DND-41 (cell line): ENCODE measurements at regions not wholly inside any gene's neighbourhood (a gene's known extent, or its start where the extent isn't known, plus 50 kb on each side); places are given as distances from the start of the nearest gene placed in this dataset.
A peak's percentile ranks its signal among the peaks of the same experiment; 100 is the strongest.

Experiments used
- ATAC-seq: fragments of 200-7000 bp; cut with Tn5 transposase; 3 replicates; pipeline ENCODE4 v1.9.1; 2021; ENCODE audit warnings: low read depth; ENCODE audit not compliant: insufficient read depth
- DNase-seq: peaks from one replicate; pipeline ENCODE4 v3.0.0-alpha.2; 2020
- H2AFZ ChIP-seq: 2 replicates; pipeline ENCODE4 v1.6.0; 2012; ENCODE audit warnings: low read depth, low read length
- H3K27ac ChIP-seq: 2 replicates; pipeline ENCODE4 v1.5.1; 2012; ENCODE audit warnings: low read length, inconsistent platforms
- H3K27me3 ChIP-seq: fragments of 200-600 bp; sonication (generic); 2 replicates; pipeline ENCODE4 v1.6.0; 2012; ENCODE audit warnings: low read length, mild to moderate bottlenecking, inconsistent platforms; ENCODE audit not compliant: insufficient read depth, poor library complexity
- H3K36me3 ChIP-seq: 2 replicates; pipeline ENCODE4 v1.5.1; 2012; ENCODE audit warnings: low read length, inconsistent platforms; ENCODE audit not compliant: insufficient read depth
- H3K4me1 ChIP-seq: 2 replicates; pipeline ENCODE4 v1.5.1; 2012; ENCODE audit warnings: mild to moderate bottlenecking, low read length; ENCODE audit not compliant: insufficient read depth
- H3K4me2 ChIP-seq: 2 replicates; pipeline ENCODE4 v1.6.0; 2012; ENCODE audit warnings: mild to moderate bottlenecking, moderate library complexity, low read length, inconsistent platforms; ENCODE audit not compliant: insufficient read depth
- H3K4me3 ChIP-seq, 2 experiments: fragments of 200-600 bp in 1 of 2; shearing (Covaris generic) in 1 of 2; 2 replicates each; pipeline ENCODE4 v1.5.1; 2012 to 2016; ENCODE audit warnings: inconsistent platforms in 2 of 2, low read length in 2 of 2, mild to moderate bottlenecking in 2 of 2, low read depth in 1 of 2, moderate library complexity in 1 of 2
- H3K79me2 ChIP-seq: 2 replicates; pipeline ENCODE4 v1.6.0; 2012; ENCODE audit warnings: low read length, inconsistent platforms; ENCODE audit not compliant: insufficient read depth
- H3K9ac ChIP-seq: 2 replicates; pipeline ENCODE4 v1.6.0; 2012; ENCODE audit warnings: low read depth, mild to moderate bottlenecking, inconsistent platforms, low read length, moderate library complexity
- H3K9me3 ChIP-seq: 2 replicates; pipeline ENCODE4 v1.5.1; 2012; ENCODE audit warnings: low read length, moderate library complexity, mild to moderate bottlenecking, inconsistent platforms; ENCODE audit not compliant: insufficient read depth, severe bottlenecking
- H4K20me1 ChIP-seq: 2 replicates; pipeline ENCODE4 v1.6.0; 2012; ENCODE audit warnings: low read length; ENCODE audit not compliant: insufficient read depth
- EZH2 ChIP-seq: IDR thresholded peaks from 3 replicates; pipeline ENCODE4 v1.6.1; 2012; ENCODE audit warnings: borderline replicate concordance, low read depth, mild to moderate bottlenecking, moderate library complexity, low read length, inconsistent platforms; ENCODE audit not compliant: severe bottlenecking
- TF ChIP-seq, protein P1 (sequence below): IDR thresholded peaks from 2 replicates; pipeline ENCODE4 v1.5.1; 2012; ENCODE audit warnings: borderline replicate concordance, low read length, moderate library complexity, mild to moderate bottlenecking; ENCODE audit not compliant: poor library complexity, severe bottlenecking; ENCODE audit errors: extremely low read depth

DNA sequence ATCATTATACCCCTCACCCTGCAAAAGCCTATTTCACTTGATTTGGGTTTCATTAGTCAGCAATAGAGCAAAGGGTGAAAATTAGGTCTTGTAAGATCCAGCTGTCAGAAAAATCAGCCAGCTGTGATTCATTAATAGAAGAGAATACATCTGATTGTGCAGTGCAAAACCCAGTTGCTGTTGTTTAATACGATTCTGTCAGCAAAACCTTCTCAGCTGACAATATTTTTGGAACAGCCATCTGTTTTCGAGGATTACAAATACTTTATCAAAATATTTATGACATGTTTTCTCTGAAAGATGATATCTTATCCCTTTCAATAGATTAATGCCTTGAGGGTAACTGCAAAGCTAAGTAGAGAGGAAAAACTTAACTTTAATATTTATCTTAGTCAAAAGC is 1354.0 kb upstream of the RAG2 start:
- Histone ChIP-seq H3K4me2 (no peak overlapping the region), H3K36me3 (no peaks in the 10 kb centered on the region), H3K4me1 (no peaks in the 10 kb centered on the region), H3K27ac (no peak overlapping the region), H3K79me2 (no peaks in the 10 kb centered on the region), H3K4me3 (no peak overlapping the region), H3K9me3 (no peaks in the 10 kb centered on the region), H3K9ac (no peak overlapping the region), H3K27me3 (no peaks in the 10 kb centered on the region), H4K20me1 (no peaks in the 10 kb centered on the region), H2AFZ (no peak overlapping the region)
- ATAC-seq, result no peak
- TF ChIP-seq, protein P1, sequence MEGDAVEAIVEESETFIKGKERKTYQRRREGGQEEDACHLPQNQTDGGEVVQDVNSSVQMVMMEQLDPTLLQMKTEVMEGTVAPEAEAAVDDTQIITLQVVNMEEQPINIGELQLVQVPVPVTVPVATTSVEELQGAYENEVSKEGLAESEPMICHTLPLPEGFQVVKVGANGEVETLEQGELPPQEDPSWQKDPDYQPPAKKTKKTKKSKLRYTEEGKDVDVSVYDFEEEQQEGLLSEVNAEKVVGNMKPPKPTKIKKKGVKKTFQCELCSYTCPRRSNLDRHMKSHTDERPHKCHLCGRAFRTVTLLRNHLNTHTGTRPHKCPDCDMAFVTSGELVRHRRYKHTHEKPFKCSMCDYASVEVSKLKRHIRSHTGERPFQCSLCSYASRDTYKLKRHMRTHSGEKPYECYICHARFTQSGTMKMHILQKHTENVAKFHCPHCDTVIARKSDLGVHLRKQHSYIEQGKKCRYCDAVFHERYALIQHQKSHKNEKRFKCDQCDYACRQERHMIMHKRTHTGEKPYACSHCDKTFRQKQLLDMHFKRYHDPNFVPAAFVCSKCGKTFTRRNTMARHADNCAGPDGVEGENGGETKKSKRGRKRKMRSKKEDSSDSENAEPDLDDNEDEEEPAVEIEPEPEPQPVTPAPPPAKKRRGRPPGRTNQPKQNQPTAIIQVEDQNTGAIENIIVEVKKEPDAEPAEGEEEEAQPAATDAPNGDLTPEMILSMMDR, result no peak
- no peak for TF ChIP-seq EZH2
- DNase-seq, result no peak

DNA sequence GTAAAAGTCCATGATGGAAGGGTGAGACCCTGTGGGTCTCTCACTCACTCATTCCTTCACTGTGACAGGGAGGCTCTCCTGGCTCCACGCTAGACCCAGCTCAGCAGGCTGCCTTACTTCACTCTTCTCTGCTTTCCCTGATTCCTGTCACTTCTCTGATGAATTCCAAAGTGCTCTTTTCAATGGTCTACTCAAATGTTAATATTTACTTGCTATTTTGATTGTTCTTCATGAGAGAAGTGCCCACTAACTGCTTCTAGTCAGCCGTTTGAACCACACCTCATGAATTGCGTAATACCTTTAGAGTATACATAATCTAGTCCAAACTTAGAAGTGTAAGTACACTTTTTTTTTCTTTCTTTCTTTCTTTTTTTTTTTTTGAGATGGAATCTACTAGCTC is 1350.2 kb upstream of the RAG2 start:
- H3K4me3 ChIP-seq, result no peak overlapping the region
- no peaks in the 10 kb centered on the region for H3K27me3 ChIP-seq
- no peak overlapping the region for H3K9ac ChIP-seq
- no peak for TF ChIP-seq EZH2
- TF ChIP-seq, protein P1, result no peak
- no peak overlapping the region for H3K4me2 ChIP-seq
- H3K9me3 ChIP-seq, result no peaks in the 10 kb centered on the region
- no peaks in the 10 kb centered on the region for H3K79me2 ChIP-seq
- no peak for ATAC-seq
- DNase-seq, result no peak
- no peak overlapping the region for H3K27ac ChIP-seq
- H2AFZ ChIP-seq, result no peak overlapping the region
- no peaks in the 10 kb centered on the region for H3K4me1 ChIP-seq
- H4K20me1 ChIP-seq, result no peaks in the 10 kb centered on the region
- H3K36me3 ChIP-seq, result no peaks in the 10 kb centered on the region

DNA sequence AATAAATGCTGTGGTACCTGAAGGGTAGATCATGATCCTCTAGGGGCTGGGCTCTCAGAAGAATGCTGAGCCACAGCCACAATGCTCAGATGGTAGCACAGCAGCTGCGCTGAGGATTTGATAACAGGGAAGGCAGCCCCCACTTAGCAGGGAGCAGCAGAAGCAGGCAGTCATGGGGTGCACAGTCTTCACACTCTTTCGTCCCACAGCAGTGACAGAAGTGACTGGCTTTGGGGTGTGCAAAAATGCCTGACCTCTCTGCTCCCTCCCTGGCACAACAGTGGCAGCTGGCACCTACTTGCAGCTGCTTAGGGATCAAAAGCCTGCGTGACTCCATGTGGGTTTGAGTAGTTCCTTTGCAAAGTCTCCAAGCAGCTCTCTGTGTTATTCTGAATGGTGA is 1349.8 kb upstream of the RAG2 start:
- Histone ChIP-seq H3K9me3 (no peaks in the 10 kb centered on the region), H3K27me3 (no peaks in the 10 kb centered on the region), H3K27ac (no peak overlapping the region), H3K79me2 (no peaks in the 10 kb centered on the region), H3K4me3 (no peak overlapping the region), H4K20me1 (no peaks in the 10 kb centered on the region), H3K36me3 (no peaks in the 10 kb centered on the region), H2AFZ (no peak overlapping the region), H3K4me1 (no peaks in the 10 kb centered on the region), H3K9ac (no peak overlapping the region), H3K4me2 (no peak overlapping the region)
- ATAC-seq (no peak), DNase-seq (no peak)
- no peak for TF ChIP-seq EZH2
- TF ChIP-seq, protein P1, result no peak

DNA sequence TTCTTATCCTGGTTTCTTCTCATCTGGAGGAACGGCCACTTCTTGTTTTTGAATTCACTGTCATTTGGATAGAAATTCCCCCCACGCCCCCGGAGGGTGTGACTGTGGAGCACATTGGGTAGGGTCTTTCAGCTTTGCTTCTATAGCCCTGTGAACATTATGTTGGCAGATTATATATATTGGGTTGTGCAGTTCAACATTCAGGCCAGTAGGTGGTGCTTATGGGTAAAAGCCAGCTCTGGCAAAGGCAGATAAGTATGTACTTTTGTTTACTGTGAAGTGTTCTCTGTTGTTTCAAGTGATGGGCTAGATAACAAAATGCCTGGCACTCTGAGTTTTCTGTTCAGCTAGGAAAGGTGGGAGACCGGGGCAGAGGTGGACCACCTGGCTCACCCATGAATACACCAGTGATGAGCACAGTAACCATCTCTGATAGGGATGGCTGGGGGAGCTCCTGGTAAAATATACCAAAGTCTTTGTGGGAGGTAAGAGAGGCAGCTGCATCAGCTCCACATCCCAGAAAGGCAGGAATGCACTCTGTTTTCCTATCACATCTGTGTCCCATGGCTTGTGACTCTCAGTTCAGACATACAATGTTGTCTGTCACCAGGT is 1348.2 kb upstream of the RAG2 start:
- no peaks in the 10 kb centered on the region for H4K20me1 ChIP-seq
- no peak overlapping the region for H3K27ac ChIP-seq
- H2AFZ ChIP-seq, result no peak overlapping the region
- H3K79me2 ChIP-seq, result no peaks in the 10 kb centered on the region
- no peaks in the 10 kb centered on the region for H3K27me3 ChIP-seq
- H3K9me3 ChIP-seq, result no peaks in the 10 kb centered on the region
- ATAC-seq, result peak; percentile 72
- DNase-seq, result peak; percentile 42
- no peak overlapping the region for H3K9ac ChIP-seq
- TF ChIP-seq, protein P1, result peak; percentile 82
- no peak for TF ChIP-seq EZH2
- H3K4me1 ChIP-seq, result no peaks in the 10 kb centered on the region
- H3K4me3 ChIP-seq, result no peak overlapping the region
- H3K36me3 ChIP-seq, result no peaks in the 10 kb centered on the region
- no peak overlapping the region for H3K4me2 ChIP-seq
